MM.1S (cell line): ENCODE measurements at regions not wholly inside any gene's neighbourhood (a gene's known extent, or its start where the extent isn't known, plus 50 kb on each side); places are given as distances from the start of the nearest gene placed in this dataset.

ENCODE experiments used
- CTCF ChIP-seq: fragments of 300-600 bp; sonication (generic); IDR thresholded peaks from 2 replicates; pipeline ENCODE4 v1.5.1; 2016; ENCODE audit warnings: antibody characterized with exemption, low read length, mixed read lengths
- EZH2 ChIP-seq: fragments of 300-600 bp; sonication (generic); optimal IDR thresholded peaks from 2 replicates; pipeline ENCODE3; 2017; ENCODE audit warnings: low read depth, mild to moderate bottlenecking, antibody characterized with exemption, low read length, mixed read lengths
- EZH2phosphoT487 ChIP-seq: fragments of 300-600 bp; sonication (generic); IDR thresholded peaks from 2 replicates; pipeline ENCODE4 v1.6.1; 2018; ENCODE audit warnings: antibody characterized with exemption, low read length

- TF ChIP-seq EZH2phosphoT487 (no peak), CTCF (no peak), EZH2 (no peak)
Measured at GRCh38 chr11:107249054-107249453, 208.6 kb downstream of the CWF19L2 start.
